ENCODE measurements at regions not wholly inside any gene's neighbourhood (a gene's known extent, or its start where the extent isn't known, plus 50 kb on each side); places are given as distances from the start of the nearest gene placed in this dataset.

DNA sequence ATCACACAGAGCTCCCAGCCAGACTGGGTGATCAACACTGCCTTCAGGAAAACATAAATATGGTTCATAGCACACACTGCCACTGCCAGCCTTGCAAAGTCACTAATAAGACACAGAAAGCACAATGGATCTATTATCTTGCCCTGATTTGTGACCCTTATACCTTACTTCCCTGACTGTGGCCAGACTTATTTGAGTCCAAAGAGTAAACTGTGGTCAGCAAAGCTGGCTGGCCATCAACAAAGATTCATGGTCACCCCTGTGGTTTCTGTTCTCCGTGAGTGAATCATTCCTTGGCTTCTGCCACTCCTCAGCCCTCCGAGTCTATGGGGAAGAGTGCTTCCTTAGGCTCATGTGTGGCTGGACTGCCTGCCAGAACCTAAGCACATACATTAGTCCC lies 437.7 kb downstream of the RAP2B start:
- no peaks in the 10 kb centered on the region for H3K36me3 ChIP-seq (ENCODE audit: insufficient read depth, low read length)
- no peak overlapping the region for H3K4me3 ChIP-seq (ENCODE audit: low read length)
- Mint-ChIP-seq H3K27ac (no peak overlapping the region), H3K36me3 (ENCODE audit: low read depth) (no peaks in the 10 kb centered on the region), H3K4me3 (no peak overlapping the region), H3K9me3 (no peaks in the 10 kb centered on the region), H3K4me1 (ENCODE audit: low read depth) (peaks cover 14% of the 10 kb centered on the region), H3K27me3 (no peaks in the 10 kb centered on the region)
- ATAC-seq (ENCODE audit: poor library complexity) (no peak), DNase-seq (no peak)
- ChIA-PET POLR2A (no interaction called here), CTCF (no interaction called here)
- H3K9me3 ChIP-seq (ENCODE audit: control insufficient read depth in 1 of 2, insufficient read depth in 1 of 2, low read length in 2 of 2): no peaks in the 10 kb centered on the region
- no peak overlapping the region for H3K27ac ChIP-seq (ENCODE audit: low read depth in 1 of 2, low read length in 2 of 2)
- TF ChIP-seq CTCF (IDR thresholded peaks at IDR 0.05): no peak
- intact Hi-C loops (cut with DNase I, micrococcal nuclease): loop anchor here (5.0 to 10.0 kb wide), 4 partner anchors 307 to 572 kb away; partner anchors contain the start of gene RAP2B (in 2 of the 2)
- no peaks in the 10 kb centered on the region for H3K27me3 ChIP-seq (ENCODE audit: control insufficient read depth in 1 of 2, insufficient read depth in 2 of 2, low read length in 2 of 2)
- peaks cover 4% of the 10 kb centered on the region for H3K4me1 ChIP-seq (ENCODE audit: insufficient read depth, low read length)

DNA sequence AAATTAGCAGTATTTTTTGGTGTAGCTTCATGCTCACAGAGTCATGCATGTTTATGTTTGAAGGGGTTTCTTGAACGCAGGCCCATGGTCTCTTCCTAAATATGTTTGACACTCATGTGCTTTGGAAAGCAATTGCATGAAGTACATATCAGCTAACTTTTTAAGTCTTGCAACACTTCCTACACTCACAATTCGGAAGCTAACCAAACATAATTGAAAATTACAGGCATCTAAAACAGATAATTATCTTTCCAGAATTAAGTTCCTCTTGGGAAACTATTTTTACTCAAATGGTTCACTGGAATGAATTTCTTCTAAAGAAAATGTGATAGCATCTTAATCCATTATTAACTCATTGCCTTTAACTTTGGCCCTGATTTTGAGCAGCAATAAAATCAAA lies 438.9 kb downstream of the RAP2B start:
- no peaks in the 10 kb centered on the region for H3K27me3 ChIP-seq (ENCODE audit: control insufficient read depth in 1 of 2, insufficient read depth in 2 of 2, low read length in 2 of 2)
- no peaks in the 10 kb centered on the region for H3K9me3 ChIP-seq (ENCODE audit: control insufficient read depth in 1 of 2, insufficient read depth in 1 of 2, low read length in 2 of 2)
- no peaks in the 10 kb centered on the region for H3K27me3 Mint-ChIP-seq
- intact Hi-C loops (cut with DNase I, micrococcal nuclease): no loop called here
- TF ChIP-seq CTCF (IDR thresholded peaks at IDR 0.05): no peak
- peaks cover 4% of the 10 kb centered on the region for H3K4me1 ChIP-seq (ENCODE audit: insufficient read depth, low read length)
- no peak overlapping the region for H3K4me3 ChIP-seq (ENCODE audit: low read length)
- peaks cover 8% of the 10 kb centered on the region for H3K4me1 Mint-ChIP-seq (ENCODE audit: low read depth)
- no peak overlapping the region for H3K27ac Mint-ChIP-seq
- no peak for DNase-seq
- CTCF ChIA-PET: no interaction called here
- H3K36me3 Mint-ChIP-seq (ENCODE audit: low read depth): no peaks in the 10 kb centered on the region
- POLR2A ChIA-PET: no interaction called here
- no peaks in the 10 kb centered on the region for H3K9me3 Mint-ChIP-seq
- no peaks in the 10 kb centered on the region for H3K36me3 ChIP-seq (ENCODE audit: insufficient read depth, low read length)
- H3K4me3 Mint-ChIP-seq: no peak overlapping the region
- H3K27ac ChIP-seq (ENCODE audit: low read depth in 1 of 2, low read length in 2 of 2): no peak overlapping the region
- no peak for ATAC-seq (ENCODE audit: poor library complexity)

DNA sequence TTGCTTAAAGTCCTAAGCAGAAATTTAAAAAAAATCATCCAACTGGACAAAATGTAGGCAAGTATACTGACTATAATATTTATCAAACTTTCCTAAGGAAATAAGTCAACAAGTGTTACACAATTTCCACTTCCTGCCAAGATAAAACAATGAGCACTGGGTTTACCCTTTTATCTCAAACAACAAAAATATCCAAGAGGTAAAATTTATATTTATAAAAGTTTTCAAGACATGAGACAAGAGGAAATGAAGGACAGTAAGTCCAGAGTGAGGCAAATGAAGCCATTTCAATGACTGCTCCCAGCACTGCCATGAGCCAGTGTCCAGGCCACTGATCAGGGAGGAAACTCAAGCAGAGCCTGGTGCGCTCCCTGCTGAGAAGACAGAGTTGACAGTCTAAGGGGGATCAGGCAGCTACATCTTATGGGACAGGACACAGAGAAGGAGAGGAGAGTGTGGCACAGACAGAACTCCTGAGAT lies 439.4 kb downstream of the RAP2B start:
- Histone ChIP-seq H3K27me3 (ENCODE audit: control insufficient read depth in 1 of 2, insufficient read depth in 2 of 2, low read length in 2 of 2) (no peaks in the 10 kb centered on the region), H3K4me1 (ENCODE audit: insufficient read depth, low read length) (peaks cover 4% of the 10 kb centered on the region), H3K4me3 (ENCODE audit: low read length) (no peak overlapping the region), H3K36me3 (ENCODE audit: insufficient read depth, low read length) (no peaks in the 10 kb centered on the region), H3K9me3 (ENCODE audit: control insufficient read depth in 1 of 2, insufficient read depth in 1 of 2, low read length in 2 of 2) (no peaks in the 10 kb centered on the region), H3K27ac (ENCODE audit: low read depth in 1 of 2, low read length in 2 of 2) (no peak overlapping the region)
- no peak for ATAC-seq (ENCODE audit: poor library complexity)
- no peak for TF ChIP-seq CTCF (IDR thresholded peaks at IDR 0.05)
- no peaks in the 10 kb centered on the region for H3K9me3 Mint-ChIP-seq
- intact Hi-C loops (cut with DNase I, micrococcal nuclease): no loop called here
- POLR2A ChIA-PET: no interaction called here
- CTCF ChIA-PET: no interaction called here
- no peaks in the 10 kb centered on the region for H3K27me3 Mint-ChIP-seq
- no peak overlapping the region for H3K4me3 Mint-ChIP-seq
- DNase-seq: no peak
- no peaks in the 10 kb centered on the region for H3K36me3 Mint-ChIP-seq (ENCODE audit: low read depth)
- no peak overlapping the region for H3K27ac Mint-ChIP-seq
- H3K4me1 Mint-ChIP-seq (ENCODE audit: low read depth): peaks cover 8% of the 10 kb centered on the region
